Gastroesophageal sphincter (tissue), 4 donors: ENCODE measurements at regions not wholly inside any gene's neighbourhood (a gene's known extent, or its start where the extent isn't known, plus 50 kb on each side); places are given as distances from the start of the nearest gene placed in this dataset.

ENCODE experiments used
- ATAC-seq: fragments of 150-250 bp; one replicate; pipeline ENCODE4 v1.9.1; 2016; ENCODE audit warnings: mild to moderate bottlenecking, moderate library complexity
- H3K27ac ChIP-seq, 4 donors: fragments of 200-600 bp; sonication (generic) in 3 of 4; 1 replicate in 3 of 4; 2 replicates in 1 of 4; pipeline ENCODE4 v1.5.1; 2016 to 2019
- H3K27me3 ChIP-seq: fragments of 200-600 bp; sonication (generic); one replicate; pipeline ENCODE4 v1.5.1; 2019
- H3K36me3 ChIP-seq, 2 donors: fragments of 200-600 bp; sonication (generic); one replicate each; pipeline ENCODE4 v1.5.1; 2019; ENCODE audit warnings: control low read depth in 1 of 2
- H3K4me1 ChIP-seq, 3 donors: fragments of 200-600 bp; sonication (generic); 1 replicate in 2 of 3; 2 replicates in 1 of 3; pipeline ENCODE4 v1.5.1; 2016 to 2019; ENCODE audit warnings: control low read depth in 2 of 3
- H3K4me3 ChIP-seq, 2 donors: fragments of 200-600 bp; sonication (generic); one replicate each; pipeline ENCODE4 v1.5.1; 2019; ENCODE audit warnings: mild to moderate bottlenecking in 1 of 2, moderate library complexity in 1 of 2
- H3K9me3 ChIP-seq, 3 donors: fragments of 200-600 bp; sonication (generic); one replicate each; pipeline ENCODE4 v1.5.1; 2017 to 2019; ENCODE audit warnings: control low read depth in 2 of 3
- EP300 ChIP-seq: sonication (generic); formaldehyde crosslinking; IDR thresholded peaks from one replicate; pipeline ENCODE4 v1.6.1; 2017; ENCODE audit warnings: antibody characterized with exemption, mild to moderate bottlenecking
- POLR2A ChIP-seq, 2 donors: fragments of 450-650 bp; IDR thresholded peaks; one replicate each; pipeline ENCODE4 v1.6.1; 2017; ENCODE audit warnings: antibody characterized with exemption in 2 of 2, mild to moderate bottlenecking in 2 of 2, moderate library complexity in 1 of 2
- POLR2AphosphoS5 ChIP-seq: sonication (generic); formaldehyde crosslinking; IDR thresholded peaks from one replicate; pipeline ENCODE4 v1.6.1; 2017; ENCODE audit warnings: antibody characterized with exemption
- WGBS, 2 donors: methylation state at CpG; one replicate each; pipeline ENCODE4 v1.1.5; 2018; ENCODE audit warnings: low coverage in 1 of 2; 5-methylcytosine and 5-hydroxymethylcytosine counted together
- TF ChIP-seq, protein P1 (sequence below), 4 experiments: fragments of 200-600 bp in 2 of 4; fragments of 450-650 bp in 2 of 4; sonication (generic) in 1 of 4; IDR thresholded peaks; one replicate each; pipeline ENCODE4 v1.5.1; 2017 to 2019; ENCODE audit warnings: antibody characterized with exemption in 4 of 4, mild to moderate bottlenecking in 2 of 4, moderate library complexity in 2 of 4

DNA sequence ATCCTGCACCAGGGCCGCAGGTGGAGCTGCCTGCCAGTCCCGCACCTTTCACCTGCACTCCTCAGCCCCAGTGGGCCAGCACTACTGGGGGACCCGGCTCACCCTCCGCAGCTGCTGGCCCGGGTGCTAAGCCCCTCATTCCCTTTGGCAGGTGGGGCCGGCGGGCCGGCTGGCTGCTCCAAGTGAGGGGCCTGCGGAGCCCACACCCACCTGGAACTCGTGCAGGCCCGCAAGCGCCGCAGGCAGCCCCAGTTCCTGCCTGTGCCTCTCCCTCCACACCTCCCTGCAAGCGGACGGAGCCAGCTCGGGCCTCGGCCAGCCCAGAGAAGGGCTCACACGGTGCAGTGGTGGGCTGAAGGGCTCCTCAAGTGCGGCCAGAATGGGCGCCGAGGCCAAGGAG, 199.0 kb upstream of the HS3ST5 start:
- H3K4me3 ChIP-seq = no peak overlapping the region
- no peaks in the 10 kb centered on the region for H3K4me1 ChIP-seq
- H3K27me3 ChIP-seq = no peaks in the 10 kb centered on the region
- no peak for ATAC-seq
- no peaks in the 10 kb centered on the region for H3K36me3 ChIP-seq
- H3K9me3 ChIP-seq = no peaks in the 10 kb centered on the region
- WGBS, 2 donors = no CpG with 5 or more reads among the region's 21 CpGs
- no peak overlapping the region for H3K27ac ChIP-seq
- TF ChIP-seq EP300 = no peak
- TF ChIP-seq, protein P1, sequence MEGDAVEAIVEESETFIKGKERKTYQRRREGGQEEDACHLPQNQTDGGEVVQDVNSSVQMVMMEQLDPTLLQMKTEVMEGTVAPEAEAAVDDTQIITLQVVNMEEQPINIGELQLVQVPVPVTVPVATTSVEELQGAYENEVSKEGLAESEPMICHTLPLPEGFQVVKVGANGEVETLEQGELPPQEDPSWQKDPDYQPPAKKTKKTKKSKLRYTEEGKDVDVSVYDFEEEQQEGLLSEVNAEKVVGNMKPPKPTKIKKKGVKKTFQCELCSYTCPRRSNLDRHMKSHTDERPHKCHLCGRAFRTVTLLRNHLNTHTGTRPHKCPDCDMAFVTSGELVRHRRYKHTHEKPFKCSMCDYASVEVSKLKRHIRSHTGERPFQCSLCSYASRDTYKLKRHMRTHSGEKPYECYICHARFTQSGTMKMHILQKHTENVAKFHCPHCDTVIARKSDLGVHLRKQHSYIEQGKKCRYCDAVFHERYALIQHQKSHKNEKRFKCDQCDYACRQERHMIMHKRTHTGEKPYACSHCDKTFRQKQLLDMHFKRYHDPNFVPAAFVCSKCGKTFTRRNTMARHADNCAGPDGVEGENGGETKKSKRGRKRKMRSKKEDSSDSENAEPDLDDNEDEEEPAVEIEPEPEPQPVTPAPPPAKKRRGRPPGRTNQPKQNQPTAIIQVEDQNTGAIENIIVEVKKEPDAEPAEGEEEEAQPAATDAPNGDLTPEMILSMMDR (IDR thresholded peaks at IDR 0.05) = no peak
- TF ChIP-seq POLR2A (IDR thresholded peaks at IDR 0.05) = no peak

DNA sequence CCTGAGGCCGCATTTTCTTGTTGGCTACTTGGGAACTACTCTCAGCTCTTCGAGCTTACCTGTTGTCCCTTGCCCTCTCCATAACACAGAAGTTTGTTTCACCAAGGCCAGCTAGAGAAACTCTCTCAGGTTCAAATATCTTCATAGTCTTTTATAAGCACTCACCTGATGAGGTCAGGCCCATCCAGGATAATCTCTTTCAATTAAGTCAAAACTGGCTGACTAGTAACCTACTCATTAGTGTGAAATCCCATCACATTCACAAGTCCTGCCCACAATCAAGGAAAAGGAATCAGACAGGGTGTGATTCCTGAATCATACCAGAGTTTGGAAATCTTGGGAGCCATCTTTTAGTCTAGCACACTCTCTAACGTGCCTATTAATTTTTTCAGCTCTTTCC, 195.2 kb upstream of the HS3ST5 start:
- no peak overlapping the region for H3K4me3 ChIP-seq
- H3K27me3 ChIP-seq = no peaks in the 10 kb centered on the region
- H3K36me3 ChIP-seq = no peaks in the 10 kb centered on the region
- ATAC-seq = no peak
- H3K4me1 ChIP-seq = no peaks in the 10 kb centered on the region
- H3K9me3 ChIP-seq = no peaks in the 10 kb centered on the region
- TF ChIP-seq POLR2A (IDR thresholded peaks at IDR 0.05) (no peak), POLR2AphosphoS5 (no peak), EP300 (no peak)
- TF ChIP-seq, protein P1 (IDR thresholded peaks at IDR 0.05) = no peak
- 81 to 85% methylated on average over 3 of the region's 3 CpGs for WGBS, 2 donors
- no peak overlapping the region for H3K27ac ChIP-seq

DNA sequence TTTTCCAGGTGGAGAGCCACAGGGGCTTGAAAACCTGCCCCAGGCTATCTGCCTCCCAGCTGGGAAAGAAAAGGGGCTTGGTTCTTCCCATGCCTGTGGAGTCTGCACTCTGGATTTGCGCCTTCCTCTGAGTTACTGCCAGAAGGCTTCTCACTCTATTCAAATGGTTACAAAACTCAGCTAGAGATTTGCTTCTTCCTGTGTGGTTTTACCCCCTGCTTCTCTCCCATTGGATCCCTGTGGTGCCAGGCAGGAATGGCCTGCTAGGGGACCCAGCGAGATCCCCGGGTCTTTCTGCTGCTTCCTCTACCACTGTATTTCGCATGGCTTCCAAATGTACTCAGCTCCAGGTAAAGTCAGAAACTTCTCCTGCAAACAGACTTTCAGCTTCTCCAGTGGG, 192.0 kb upstream of the HS3ST5 start:
- Histone ChIP-seq H3K36me3 (no peaks in the 10 kb centered on the region), H3K4me3 (no peak overlapping the region), H3K27ac (no peak overlapping the region), H3K27me3 (no peaks in the 10 kb centered on the region), H3K9me3 (no peaks in the 10 kb centered on the region), H3K4me1 (no peaks in the 10 kb centered on the region)
- no peak for TF ChIP-seq POLR2A (IDR thresholded peaks at IDR 0.05)
- TF ChIP-seq, protein P1 (IDR thresholded peaks at IDR 0.05) = no peak
- no peak for TF ChIP-seq EP300
- TF ChIP-seq POLR2AphosphoS5 = no peak
- 91% methylated on average over 4 of the region's 4 CpGs; no CpG with 5 or more reads in 1 of the 2 donors for WGBS, 2 donors
- ATAC-seq = no peak

DNA sequence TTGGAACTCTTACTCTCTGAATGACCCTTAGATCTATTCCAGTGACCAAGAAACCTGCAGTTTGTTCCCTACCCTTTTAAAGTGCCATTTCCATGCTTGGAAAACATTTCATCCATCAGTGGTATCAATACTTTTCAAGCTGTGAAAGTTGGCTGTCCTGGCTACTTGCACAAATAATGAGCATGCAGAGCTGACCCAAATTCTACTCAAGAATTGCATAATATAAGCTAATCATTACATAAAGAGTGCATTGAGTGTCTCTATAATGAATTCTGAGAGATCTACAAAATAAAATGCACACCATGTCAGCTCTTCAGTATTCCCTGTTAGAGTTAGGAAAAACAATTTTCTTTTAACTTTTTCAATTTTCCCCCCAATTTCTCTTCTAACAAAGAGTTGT, 181.3 kb upstream of the HS3ST5 start:
- TF ChIP-seq, protein P1 (IDR thresholded peaks at IDR 0.05) = no peak
- no peak for TF ChIP-seq POLR2A (IDR thresholded peaks at IDR 0.05)
- H3K4me3 ChIP-seq = no peak overlapping the region
- no peaks in the 10 kb centered on the region for H3K27me3 ChIP-seq
- H3K36me3 ChIP-seq = no peaks in the 10 kb centered on the region
- no peaks in the 10 kb centered on the region for H3K9me3 ChIP-seq
- H3K27ac ChIP-seq = no peak overlapping the region
- no peak for ATAC-seq
- no peaks in the 10 kb centered on the region for H3K4me1 ChIP-seq

DNA sequence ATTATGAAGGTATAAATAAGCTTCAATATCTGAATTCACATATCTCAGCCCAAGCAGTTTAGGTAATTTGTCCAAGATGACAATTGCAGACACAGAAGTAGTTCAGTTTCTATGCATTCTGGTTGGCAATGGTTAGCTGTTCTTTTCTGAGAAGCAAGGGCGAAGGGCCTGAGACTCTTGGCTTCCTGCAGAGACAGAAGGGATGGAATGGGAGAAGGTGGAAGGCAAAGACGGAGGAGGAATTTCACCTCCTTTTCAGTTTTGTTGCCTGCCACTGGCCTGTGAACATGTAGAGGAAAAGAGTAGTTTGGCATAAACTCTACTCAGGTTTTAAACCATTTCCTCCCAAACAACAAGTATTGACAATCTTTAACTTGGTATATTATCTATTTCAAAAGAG, 180.7 kb upstream of the HS3ST5 start:
- no peak for TF ChIP-seq EP300
- TF ChIP-seq POLR2A (IDR thresholded peaks at IDR 0.05) = no peak
- TF ChIP-seq, protein P1 (IDR thresholded peaks at IDR 0.05) = no peak
- no peaks in the 10 kb centered on the region for H3K4me1 ChIP-seq
- H3K27me3 ChIP-seq = no peaks in the 10 kb centered on the region
- no peaks in the 10 kb centered on the region for H3K36me3 ChIP-seq
- no peak overlapping the region for H3K4me3 ChIP-seq
- no peak for ATAC-seq
- WGBS, 2 donors = 79 to 100% methylated on average over 2 of the region's 2 CpGs
- H3K9me3 ChIP-seq = no peaks in the 10 kb centered on the region
- H3K27ac ChIP-seq = no peak overlapping the region
